Rectal smooth muscle tissue (tissue), 1 donor: ENCODE measurements at regions not wholly inside any gene's neighbourhood (a gene's known extent, or its start where the extent isn't known, plus 50 kb on each side); places are given as distances from the start of the nearest gene placed in this dataset.
"Not testable (repeated sequence)": the region's sequence is repeated elsewhere in the genome, so short reads cannot be mapped to it uniquely, and the experiment has no call there.

ENCODE experiments used
- H3K27ac ChIP-seq: one replicate; pipeline ENCODE4 v1.7.0; 2013; ENCODE audit warnings: low read depth, low read length, inconsistent platforms
- H3K27me3 ChIP-seq: one replicate; pipeline ENCODE4 v1.7.0; 2013; ENCODE audit warnings: low read length; ENCODE audit not compliant: control insufficient read depth, insufficient read depth
- H3K36me3 ChIP-seq: one replicate; pipeline ENCODE4 v1.7.0; 2013; ENCODE audit warnings: low read length; ENCODE audit not compliant: control insufficient read depth, insufficient read depth
- H3K4me1 ChIP-seq: one replicate; pipeline ENCODE4 v1.7.0; 2013; ENCODE audit warnings: low read length; ENCODE audit not compliant: control insufficient read depth, insufficient read depth
- H3K4me3 ChIP-seq: one replicate; pipeline ENCODE4 v1.7.0; 2013; ENCODE audit warnings: low read length
- H3K9ac ChIP-seq: one replicate; pipeline ENCODE4 v1.7.0; 2013; ENCODE audit warnings: low read length

- H3K9ac ChIP-seq = no peak overlapping the region
Measured at GRCh38 chr15:93943586-93943985, 287.8 kb upstream of the MCTP2 start.

DNA sequence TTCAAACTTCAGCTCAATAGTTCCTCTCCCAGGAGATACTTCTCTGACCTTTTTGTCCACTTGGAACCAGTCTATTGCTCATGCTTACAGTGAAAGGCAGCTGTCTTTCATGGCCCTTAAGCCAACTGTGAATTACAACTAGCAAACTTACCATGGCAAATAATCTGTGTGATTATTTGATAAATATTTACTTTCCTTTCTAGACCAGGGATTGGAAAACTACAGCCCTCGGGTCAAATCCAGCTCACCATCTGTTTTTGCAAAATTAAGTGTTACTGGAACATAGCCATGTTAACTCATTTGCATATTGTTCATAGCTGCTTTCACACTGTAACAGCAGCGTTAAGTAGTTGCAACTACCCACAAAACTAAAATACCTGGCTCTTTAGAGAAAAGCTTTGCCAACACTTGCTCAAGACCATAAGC, 289.1 kb upstream of the MCTP2 start:
- Histone ChIP-seq H3K36me3 (no peaks in the 10 kb centered on the region), H3K4me3 (no peak overlapping the region), H3K9ac (no peak overlapping the region), H3K27ac (no peak overlapping the region), H3K27me3 (no peaks in the 10 kb centered on the region), H3K4me1 (no peaks in the 10 kb centered on the region)

More at GRCh38 chr15:93943586-93943985, 287.8 kb upstream of the MCTP2 start:
- no peaks in the 10 kb centered on the region for H3K27me3 ChIP-seq
- H3K27ac ChIP-seq = no peak overlapping the region
- no peaks in the 10 kb centered on the region for H3K4me1 ChIP-seq
- H3K36me3 ChIP-seq = no peaks in the 10 kb centered on the region
- H3K4me3 ChIP-seq = no peak overlapping the region

GRCh38 chr15:93941697-93942096, 289.7 kb upstream of the MCTP2 start:
- Histone ChIP-seq H3K9ac (no peak overlapping the region), H3K36me3 (no peaks in the 10 kb centered on the region), H3K4me3 (no peak overlapping the region), H3K27me3 (no peaks in the 10 kb centered on the region), H3K27ac (no peak overlapping the region), H3K4me1 (no peaks in the 10 kb centered on the region)

- H3K27me3 ChIP-seq = no peaks in the 10 kb centered on the region
- no peak overlapping the region for H3K27ac ChIP-seq
- no peak overlapping the region for H3K4me3 ChIP-seq
- no peak overlapping the region for H3K9ac ChIP-seq
- H3K36me3 ChIP-seq = no peaks in the 10 kb centered on the region
- no peaks in the 10 kb centered on the region for H3K4me1 ChIP-seq
Measured at GRCh38 chr15:93940226-93940625, 291.1 kb upstream of the MCTP2 start.

DNA sequence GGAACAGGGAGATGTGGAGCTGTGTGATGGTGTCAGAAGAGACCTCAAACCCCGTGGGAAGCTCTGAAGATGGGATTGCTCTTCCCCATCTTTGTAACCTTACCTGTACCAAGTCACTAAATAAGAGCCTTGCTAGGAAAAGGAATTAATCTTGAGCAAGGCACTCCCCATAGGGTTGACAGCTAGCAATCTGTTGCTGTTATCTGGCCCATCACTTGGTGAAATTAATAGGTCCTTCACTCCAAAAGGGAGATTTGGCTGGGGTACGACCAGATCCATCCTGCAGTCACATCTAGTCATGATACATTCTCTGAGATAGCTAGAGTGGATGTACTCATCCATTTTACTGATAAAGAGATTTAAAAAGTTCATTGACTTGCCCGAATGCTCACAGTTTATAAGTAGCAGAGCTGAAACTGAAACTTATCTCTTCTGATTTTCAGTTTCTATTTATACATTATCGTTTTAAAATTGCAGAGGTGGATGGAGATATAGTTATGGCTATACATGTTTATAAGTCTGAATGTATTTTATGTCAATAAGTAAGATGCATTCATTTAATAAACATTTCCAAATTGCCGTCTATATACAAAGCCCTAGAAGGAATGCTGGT, 299.1 kb upstream of the MCTP2 start:
- Histone ChIP-seq H3K9ac (no peak overlapping the region), H3K27ac (no peak overlapping the region), H3K4me3 (no peak overlapping the region), H3K27me3 (no peaks in the 10 kb centered on the region), H3K36me3 (no peaks in the 10 kb centered on the region), H3K4me1 (peaks cover 3% of the 10 kb centered on the region)

GRCh38 chr15:93929375-93930094, 301.8 kb upstream of the MCTP2 start:
- H3K9ac ChIP-seq = no peak overlapping the region
- H3K4me3 ChIP-seq = no peak overlapping the region
- no peaks in the 10 kb centered on the region for H3K27me3 ChIP-seq
- H3K4me1 ChIP-seq = peaks cover 3% of the 10 kb centered on the region
- H3K27ac ChIP-seq = peak overlapping the region; percentile 33
- H3K36me3 ChIP-seq = no peaks in the 10 kb centered on the region

- H3K36me3 ChIP-seq = no peaks in the 10 kb centered on the region
- no peak overlapping the region for H3K4me3 ChIP-seq
- no peaks in the 10 kb centered on the region for H3K27me3 ChIP-seq
- H3K27ac ChIP-seq = no peak overlapping the region
- H3K9ac ChIP-seq = no peak overlapping the region
- no peaks in the 10 kb centered on the region for H3K4me1 ChIP-seq
Measured at GRCh38 chr15:93920204-93920603, 311.2 kb upstream of the MCTP2 start.

- H3K9ac ChIP-seq, H3K4me3 ChIP-seq, H3K4me1 ChIP-seq, H3K27me3 ChIP-seq, H3K27ac ChIP-seq, H3K36me3 ChIP-seq: not testable (repeated sequence)
Measured at GRCh38 chr15:93918801-93919200, 312.6 kb upstream of the MCTP2 start.

GRCh38 chr15:93917181-93917580, 314.2 kb upstream of the MCTP2 start:
- Histone ChIP-seq H3K9ac (no peak overlapping the region), H3K36me3 (no peaks in the 10 kb centered on the region), H3K4me3 (no peak overlapping the region), H3K4me1 (no peaks in the 10 kb centered on the region), H3K27ac (no peak overlapping the region), H3K27me3 (no peaks in the 10 kb centered on the region)

GRCh38 chr15:93913871-93914270, 317.5 kb upstream of the MCTP2 start:
- Histone ChIP-seq H3K27ac (no peak overlapping the region), H3K4me1 (no peaks in the 10 kb centered on the region), H3K27me3 (no peaks in the 10 kb centered on the region), H3K4me3 (no peak overlapping the region), H3K36me3 (no peaks in the 10 kb centered on the region), H3K9ac (no peak overlapping the region)

GRCh38 chr15:93913310-93913709, 318.1 kb upstream of the MCTP2 start:
- no peak overlapping the region for H3K27ac ChIP-seq
- no peak overlapping the region for H3K4me3 ChIP-seq
- no peaks in the 10 kb centered on the region for H3K27me3 ChIP-seq
- no peaks in the 10 kb centered on the region for H3K36me3 ChIP-seq
- no peaks in the 10 kb centered on the region for H3K4me1 ChIP-seq
- H3K9ac ChIP-seq = no peak overlapping the region

- Histone ChIP-seq H3K4me1 (no peaks in the 10 kb centered on the region), H3K27me3 (no peaks in the 10 kb centered on the region), H3K36me3 (no peaks in the 10 kb centered on the region), H3K4me3 (no peak overlapping the region), H3K27ac (no peak overlapping the region), H3K9ac (no peak overlapping the region)
Measured at GRCh38 chr15:93900476-93901400, 330.6 kb upstream of the MCTP2 start.
